ENCODE measurements at regions not wholly inside any gene's neighbourhood (a gene's known extent, or its start where the extent isn't known, plus 50 kb on each side); places are given as distances from the start of the nearest gene placed in this dataset.
A peak's percentile ranks its signal among the peaks of the same experiment; 100 is the strongest.

- DNase-seq (ENCODE audit: low read depth) = no peak
These were observed 225.9 kb downstream of the PTPRC start for GRCh38 chr1:198864695-198865094.

DNA sequence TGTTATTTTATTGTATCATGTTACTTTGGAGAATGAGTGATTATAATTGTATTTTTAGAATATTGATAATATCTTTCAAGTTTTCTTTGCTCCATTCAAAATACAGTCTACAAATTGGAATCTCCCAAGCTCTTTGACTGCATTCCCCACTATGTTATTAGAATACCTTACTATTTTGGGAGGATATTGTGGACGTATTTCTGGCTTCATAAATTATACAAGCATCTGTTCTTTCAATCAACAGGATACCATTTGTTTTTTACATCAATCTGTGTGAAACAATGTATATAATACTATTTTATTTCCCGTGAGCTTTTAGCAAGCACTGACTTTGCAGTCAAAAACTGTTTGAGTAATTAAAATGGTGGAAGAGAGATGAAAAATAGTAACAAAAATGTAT is 226.5 kb downstream of the PTPRC start:
- no peak for DNase-seq (ENCODE audit: low read depth)

GRCh38 chr1:198867182-198867581 is 228.3 kb downstream of the PTPRC start:
- no peak for DNase-seq (ENCODE audit: low read depth)

DNA sequence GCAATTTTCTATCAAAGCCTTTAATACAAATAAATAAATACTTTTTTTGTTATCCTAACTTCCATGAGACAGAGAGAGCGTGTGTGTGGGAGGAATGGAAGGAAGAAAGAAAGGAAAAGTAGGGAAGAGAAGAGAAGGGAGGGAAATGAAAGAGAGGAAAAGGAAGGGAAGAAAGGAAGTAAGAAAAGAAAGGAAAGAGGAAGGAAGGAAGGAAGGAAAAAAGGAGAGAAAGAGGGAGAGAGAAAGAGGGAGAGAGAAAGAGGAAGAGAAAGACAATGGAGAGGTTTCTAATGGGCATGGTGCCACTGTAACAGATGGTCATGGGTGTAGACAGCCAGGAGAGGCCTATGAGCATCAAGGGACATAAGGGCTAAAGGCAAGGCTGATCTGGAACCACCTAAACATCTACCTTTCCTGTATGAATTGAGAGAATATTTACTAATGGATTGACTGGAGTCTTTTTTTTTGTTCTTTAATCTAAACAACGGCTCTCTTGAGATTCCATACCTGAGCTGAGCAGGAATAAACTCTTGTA is 234.9 kb downstream of the PTPRC start:
- DNase-seq (ENCODE audit: low read depth) = no peak

- no peak for DNase-seq (ENCODE audit: low read depth)
These were observed 237.6 kb downstream of the PTPRC start for GRCh38 chr1:198876371-198876871.

GRCh38 chr1:198878566-198878965 is 239.7 kb downstream of the PTPRC start:
- no peak for DNase-seq (ENCODE audit: low read depth)

DNA sequence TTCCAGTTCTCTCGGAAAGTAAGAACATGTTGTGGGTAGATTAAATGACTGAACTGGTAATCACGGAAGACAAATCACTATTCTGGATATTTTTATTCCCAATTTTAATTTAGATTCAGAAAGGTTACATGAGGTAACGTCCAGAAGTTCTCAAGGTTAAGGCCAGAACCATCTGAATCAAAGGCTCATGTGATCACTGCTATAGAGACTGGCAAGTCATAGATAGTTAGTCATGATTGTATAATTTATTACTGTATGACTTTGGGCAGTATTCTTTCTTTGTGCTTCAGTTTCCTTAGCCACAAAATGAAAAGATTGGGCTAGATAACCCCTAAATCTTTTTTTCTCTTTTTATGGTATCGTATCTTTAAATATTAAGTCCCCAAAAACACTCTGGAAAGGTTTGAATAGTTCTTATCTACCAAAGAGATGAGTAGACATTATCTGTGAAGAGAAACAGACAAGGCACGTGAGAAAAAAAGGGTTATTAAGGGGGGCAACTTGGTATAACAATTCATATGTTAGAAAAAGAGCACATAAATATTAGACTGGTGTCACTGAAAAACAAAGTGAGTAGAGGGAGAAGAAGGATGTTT is 241.0 kb downstream of the PTPRC start:
- no peak for DNase-seq (ENCODE audit: low read depth)

DNA sequence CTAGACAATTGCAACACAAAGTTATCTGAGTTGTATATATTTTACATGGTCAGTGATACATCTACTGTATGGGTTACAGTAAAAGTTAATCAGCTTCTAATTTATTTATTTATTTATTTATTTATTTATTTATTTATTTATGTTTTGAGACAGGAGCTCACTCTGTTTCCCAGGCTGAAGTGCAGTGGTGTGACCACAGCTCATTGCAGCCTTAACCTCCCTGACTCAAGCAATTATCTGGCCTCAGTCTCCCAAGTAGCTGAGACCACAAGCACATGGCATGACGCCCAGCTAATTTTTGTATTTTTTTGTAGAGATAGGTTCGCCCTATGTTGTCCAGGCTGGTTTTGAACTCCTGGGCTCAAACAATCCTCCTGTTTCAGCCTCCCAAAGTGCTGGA is 241.6 kb downstream of the PTPRC start:
- peak; percentile 21 for DNase-seq (ENCODE audit: low read depth)

- DNase-seq (ENCODE audit: low read depth) = peak; percentile 83
These were observed 242.2 kb downstream of the PTPRC start for GRCh38 chr1:198880818-198881597.

GRCh38 chr1:198883184-198883583 is 244.3 kb downstream of the PTPRC start:
- no peak for DNase-seq (ENCODE audit: low read depth)

GRCh38 chr1:198887866-198888265 is 249.0 kb downstream of the PTPRC start:
- DNase-seq (ENCODE audit: low read depth) = no peak

DNA sequence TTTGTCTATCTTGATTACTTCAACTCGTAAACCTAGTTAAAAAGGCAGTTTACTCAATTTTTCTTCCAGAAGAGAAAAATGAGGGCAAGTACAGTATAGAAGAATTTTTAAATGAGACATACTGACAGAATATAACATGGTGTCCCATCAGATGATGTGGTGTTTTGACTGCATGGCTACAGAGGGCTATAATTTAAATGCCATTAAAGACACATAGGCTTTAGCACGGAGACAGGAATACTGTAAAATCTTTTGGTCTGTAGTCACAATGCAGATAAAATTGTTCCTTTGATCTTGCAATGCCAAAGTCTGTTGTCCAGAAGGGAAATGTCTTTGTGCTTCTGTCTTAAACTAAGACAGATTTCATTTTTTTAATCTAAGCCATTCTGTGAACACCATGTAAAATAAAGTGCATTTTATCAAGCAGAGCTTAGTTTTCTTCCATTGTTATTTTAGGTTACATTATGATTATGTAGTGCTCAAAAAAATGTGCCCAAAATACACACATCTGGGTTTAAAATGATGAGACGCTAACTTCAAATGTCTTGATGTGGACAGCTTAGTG is 249.6 kb downstream of the PTPRC start:
- no peak for DNase-seq (ENCODE audit: low read depth)

DNA sequence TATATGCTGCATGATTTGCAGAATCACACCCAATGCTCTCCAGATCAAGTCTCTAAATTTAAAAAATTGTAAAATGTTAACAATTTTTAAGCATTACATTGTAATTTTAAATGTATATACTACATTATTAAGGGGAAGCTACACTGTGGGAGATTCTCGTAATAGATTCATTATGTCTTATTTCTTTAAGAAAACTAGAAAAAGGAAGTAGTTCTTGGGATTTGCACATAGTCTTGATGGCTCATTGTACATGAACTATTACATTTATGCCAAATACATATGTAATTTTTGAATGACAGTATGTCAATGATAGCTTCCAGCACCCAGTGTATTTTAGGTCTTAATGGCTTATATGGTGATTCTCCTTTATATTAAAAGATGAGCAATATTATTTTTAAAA is 250.3 kb downstream of the PTPRC start:
- no peak for DNase-seq (ENCODE audit: low read depth)

- no peak for DNase-seq (ENCODE audit: low read depth)
These were observed 250.9 kb downstream of the PTPRC start for GRCh38 chr1:198889749-198890148.

- peak; percentile 54 for DNase-seq (ENCODE audit: low read depth)
These were observed 251.5 kb downstream of the PTPRC start for GRCh38 chr1:198890214-198890930.

DNA sequence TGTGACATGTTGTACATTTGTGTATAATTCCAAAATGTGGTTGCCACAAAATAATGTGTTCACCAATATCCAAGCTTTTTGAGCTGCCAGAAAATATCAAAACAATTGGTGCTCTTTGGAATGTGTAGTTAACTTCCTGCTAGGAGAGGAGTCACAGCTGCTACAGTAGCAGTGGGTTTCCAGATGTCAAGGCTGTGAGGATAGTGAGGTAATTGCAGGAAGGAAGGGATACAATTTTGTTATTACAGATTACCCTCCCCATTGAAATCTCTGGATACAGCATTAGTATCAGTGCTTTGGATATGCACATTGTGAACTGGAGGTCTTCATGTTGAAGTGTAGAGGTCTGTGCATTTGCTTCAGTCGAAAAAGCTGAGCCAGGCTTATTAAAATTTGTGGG is 253.2 kb downstream of the PTPRC start:
- no peak for DNase-seq (ENCODE audit: low read depth)

DNA sequence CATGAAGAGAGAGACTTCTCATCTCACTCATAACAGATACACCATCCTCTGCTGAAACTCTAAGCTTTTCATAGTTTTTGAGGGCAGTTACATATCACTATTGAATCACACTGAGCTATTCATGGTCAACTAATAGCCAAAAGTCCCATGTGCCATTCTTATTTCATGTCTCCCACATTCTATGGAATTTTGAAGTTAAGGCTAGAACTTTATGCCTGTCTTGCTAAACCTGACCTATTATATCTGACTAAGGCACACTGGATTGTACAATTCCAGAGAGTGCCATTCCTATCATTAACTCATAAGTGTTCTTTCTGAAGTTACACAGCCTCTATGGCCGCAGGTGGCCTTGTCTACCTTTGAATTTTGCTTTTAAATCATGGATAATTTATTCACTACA is 254.3 kb downstream of the PTPRC start:
- no peak for DNase-seq (ENCODE audit: low read depth)

- no peak for DNase-seq (ENCODE audit: low read depth)
These were observed 255.1 kb downstream of the PTPRC start for GRCh38 chr1:198893763-198894444.

GRCh38 chr1:198901266-198901665 is 262.4 kb downstream of the PTPRC start:
- DNase-seq (ENCODE audit: low read depth) = no peak

DNA sequence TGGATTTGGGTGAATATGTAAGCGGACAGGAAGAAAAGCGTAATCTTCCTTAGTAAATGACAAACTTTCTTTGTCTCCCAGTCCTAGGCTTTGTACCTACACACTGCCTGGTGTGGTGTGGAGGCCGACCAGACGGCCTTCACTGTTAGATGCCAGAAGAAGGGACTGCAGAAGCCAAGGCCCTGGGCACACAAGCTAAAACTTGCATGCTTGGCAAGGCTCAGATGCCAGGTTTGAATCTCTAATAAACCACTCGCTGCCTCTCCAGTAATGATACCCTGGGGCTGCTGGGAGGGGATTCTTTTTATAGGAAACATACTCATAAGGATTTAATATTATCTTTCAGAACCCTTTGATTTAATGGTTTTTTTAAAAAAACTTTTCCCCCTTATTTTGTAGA is 263.8 kb downstream of the PTPRC start:
- DNase-seq (ENCODE audit: low read depth) = no peak

- peak; percentile 17 for DNase-seq (ENCODE audit: low read depth)
These were observed 264.4 kb downstream of the PTPRC start for GRCh38 chr1:198903203-198903602.

GRCh38 chr1:198903621-198904020 is 264.8 kb downstream of the PTPRC start:
- no peak for DNase-seq (ENCODE audit: low read depth)

Measured in fibroblast of gingiva (primary cell).